Small intestine (tissue), 7 donors: ENCODE measurements at regions not wholly inside any gene's neighbourhood (a gene's known extent, or its start where the extent isn't known, plus 50 kb on each side); places are given as distances from the start of the nearest gene placed in this dataset.

ENCODE experiments used
- DNase-seq, 2 donors: peaks; one replicate each; pipeline versions ENCODE4 v3.0.0 to v3.0.0-alpha.2; 2013
- FAIRE-seq: peaks from 2 replicates; lab custom pipeline; 2012; peaks lifted over from hg19 to GRCh38; lab: Jason Lieb, UNC
- H3K27ac ChIP-seq, 3 donors: one replicate each; pipeline ENCODE4 v1.5.1; 2013; ENCODE audit warnings: low read length in 2 of 3, mild to moderate bottlenecking in 2 of 3, control low read depth in 1 of 3, inconsistent platforms in 1 of 3, low read depth in 1 of 3, moderate library complexity in 1 of 3
- H3K27me3 ChIP-seq, 3 donors: one replicate each; pipeline ENCODE4 v1.6.1; 2013; ENCODE audit warnings: low read length in 3 of 3, inconsistent platforms in 1 of 3; ENCODE audit not compliant: control insufficient read depth in 3 of 3, insufficient read depth in 3 of 3
- H3K36me3 ChIP-seq, 3 donors: one replicate each; pipeline ENCODE4 v1.6.1; 2013; ENCODE audit warnings: low read length in 3 of 3, inconsistent platforms in 1 of 3, low read depth in 1 of 3, mild to moderate bottlenecking in 1 of 3, moderate library complexity in 1 of 3; ENCODE audit not compliant: control insufficient read depth in 3 of 3, insufficient read depth in 2 of 3
- H3K4me1 ChIP-seq, 3 donors: one replicate each; pipeline ENCODE4 v1.6.1; 2013; ENCODE audit warnings: low read length in 2 of 3, inconsistent platforms in 1 of 3, low read depth in 1 of 3, mild to moderate bottlenecking in 1 of 3, moderate library complexity in 1 of 3; ENCODE audit not compliant: control insufficient read depth in 3 of 3, insufficient read depth in 2 of 3
- H3K4me3 ChIP-seq, 3 donors: one replicate each; pipeline ENCODE4 v1.5.1; 2013; ENCODE audit warnings: low read length in 3 of 3, control low read depth in 1 of 3, inconsistent platforms in 1 of 3, low read depth in 1 of 3, mild to moderate bottlenecking in 1 of 3, moderate library complexity in 1 of 3
- H3K9me3 ChIP-seq, 2 donors: one replicate each; pipeline ENCODE4 v1.6.1; 2013; ENCODE audit warnings: low read depth in 1 of 2, low read length in 1 of 2; ENCODE audit not compliant: control insufficient read depth in 2 of 2, insufficient read depth in 1 of 2
- WGBS, 3 donors: extraction: QIAGEN DNeasy Blood & Tissue Kit; methylation state at CpG; one replicate each; pipeline ENCODE4 v1.1.7; 2013; 5-methylcytosine and 5-hydroxymethylcytosine counted together
- donor health status: healthy with polysubstance abuse.
- donor health status: control.
- donor health status: control.
- donor health status: Bipolar disorder and iron deficiency.
- donor health status: healthy.

GRCh38 chr1:34433099-34433498 is 256.4 kb downstream of the C1orf94 start:
- no peak for DNase-seq
- Histone ChIP-seq H3K36me3 (no peaks in the 10 kb centered on the region), H3K27ac (no peak overlapping the region), H3K4me1 (no peaks in the 10 kb centered on the region), H3K9me3 (no peaks in the 10 kb centered on the region), H3K4me3 (no peak overlapping the region), H3K27me3 (peaks cover 0 to 2% (median 0%) of the 10 kb centered on the region in 3 donors)
- FAIRE-seq, result no peak
- 88 to 89% (median 88%) methylated on average over 5 of the region's 5 CpGs for WGBS, 3 donors

- Histone ChIP-seq H3K9me3 (no peaks in the 10 kb centered on the region), H3K36me3 (no peaks in the 10 kb centered on the region), H3K27me3 (peaks cover 0 to 2% (median 0%) of the 10 kb centered on the region in 3 donors), H3K4me1 (no peaks in the 10 kb centered on the region), H3K4me3 (no peak overlapping the region), H3K27ac (no peak overlapping the region)
- 51 to 68% (median 58%) methylated on average over 3 of the region's 3 CpGs for WGBS, 3 donors
- DNase-seq (no peak), FAIRE-seq (no peak)
Measured at GRCh38 chr1:34436836-34437235, 260.1 kb downstream of the C1orf94 start.

GRCh38 chr1:34441259-34442069 is 264.8 kb downstream of the C1orf94 start:
- FAIRE-seq, result no peak
- Histone ChIP-seq H3K4me3 (no peak overlapping the region), H3K4me1 (no peaks in the 10 kb centered on the region), H3K27ac (no peak overlapping the region), H3K9me3 (no peaks in the 10 kb centered on the region), H3K36me3 (no peaks in the 10 kb centered on the region), H3K27me3 (no peaks in the 10 kb centered on the region)
- no peak for DNase-seq
- WGBS, 3 donors, result 51 to 64% (median 56%) methylated on average over 19 of the region's 19 CpGs

GRCh38 chr1:34444516-34444915 is 267.8 kb downstream of the C1orf94 start:
- H3K36me3 ChIP-seq, result no peaks in the 10 kb centered on the region
- DNase-seq, result no peak
- no peak for FAIRE-seq
- H3K27ac ChIP-seq, result no peak overlapping the region
- no peak overlapping the region for H3K4me3 ChIP-seq
- H3K9me3 ChIP-seq, result no peaks in the 10 kb centered on the region
- no peaks in the 10 kb centered on the region for H3K4me1 ChIP-seq
- 18 to 36% (median 26%) methylated on average over 2 of the region's 2 CpGs for WGBS, 3 donors
- no peaks in the 10 kb centered on the region for H3K27me3 ChIP-seq

GRCh38 chr1:34450325-34450724 is 273.6 kb downstream of the C1orf94 start:
- H3K4me1 ChIP-seq, result no peaks in the 10 kb centered on the region
- H3K36me3 ChIP-seq, result no peaks in the 10 kb centered on the region
- DNase-seq, result no peak
- no peaks in the 10 kb centered on the region for H3K27me3 ChIP-seq
- no peaks in the 10 kb centered on the region for H3K9me3 ChIP-seq
- H3K27ac ChIP-seq, result no peak overlapping the region
- H3K4me3 ChIP-seq, result no peak overlapping the region
- FAIRE-seq, result no peak
- 78 to 87% (median 86%) methylated on average over 3 of the region's 3 CpGs for WGBS, 3 donors

- H3K27ac ChIP-seq, result no peak overlapping the region
- no peaks in the 10 kb centered on the region for H3K9me3 ChIP-seq
- H3K4me3 ChIP-seq, result no peak overlapping the region
- no peaks in the 10 kb centered on the region for H3K27me3 ChIP-seq
- FAIRE-seq (no peak), DNase-seq (no peak)
- 89 to 93% (median 91%) methylated on average over 2 of the region's 2 CpGs for WGBS, 3 donors
- H3K4me1 ChIP-seq, result no peaks in the 10 kb centered on the region
- H3K36me3 ChIP-seq, result no peaks in the 10 kb centered on the region
Measured at GRCh38 chr1:34452451-34452850, 275.7 kb downstream of the C1orf94 start.

- Histone ChIP-seq H3K27ac (no peak overlapping the region), H3K4me3 (no peak overlapping the region), H3K27me3 (no peaks in the 10 kb centered on the region), H3K36me3 (no peaks in the 10 kb centered on the region), H3K9me3 (no peaks in the 10 kb centered on the region), H3K4me1 (no peaks in the 10 kb centered on the region)
- WGBS, 3 donors, result 82 to 91% (median 83%) methylated on average over 7 of the region's 7 CpGs
- FAIRE-seq (no peak), DNase-seq (no peak)
Measured at GRCh38 chr1:34455121-34455520, 278.4 kb downstream of the C1orf94 start.

GRCh38 chr1:34460193-34460592 is 283.5 kb downstream of the C1orf94 start:
- Histone ChIP-seq H3K4me3 (no peak overlapping the region), H3K9me3 (no peaks in the 10 kb centered on the region), H3K36me3 (no peaks in the 10 kb centered on the region), H3K27me3 (peaks cover 0 to 2% (median 0%) of the 10 kb centered on the region in 3 donors), H3K27ac (no peak overlapping the region), H3K4me1 (no peaks in the 10 kb centered on the region)
- FAIRE-seq (no peak), DNase-seq (peak; percentile 36 to 46)
- WGBS, 3 donors, result 47 to 62% (median 57%) methylated on average over 6 of the region's 6 CpGs
